Loucy (cell line): ENCODE measurements at regions not wholly inside any gene's neighbourhood (a gene's known extent, or its start where the extent isn't known, plus 50 kb on each side); places are given as distances from the start of the nearest gene placed in this dataset.

Source experiments
- H2AFZ ChIP-seq: fragments of 200-600 bp; sonication (generic); 2 replicates; pipeline ENCODE4 v1.6.0; 2016; ENCODE audit warnings: antibody characterized with exemption, mild to moderate bottlenecking, low read length, moderate library complexity
- H3F3A ChIP-seq: fragments of 200-600 bp; 2 replicates; pipeline ENCODE4 v1.6.0; 2016; ENCODE audit warnings: antibody characterized with exemption, low read depth, mild to moderate bottlenecking
- H3K27me3 ChIP-seq: fragments of 200-600 bp; sonication (generic); 2 replicates; pipeline ENCODE4 v1.6.1; 2014; ENCODE audit warnings: low read length, mild to moderate bottlenecking; ENCODE audit not compliant: insufficient read depth, poor library complexity, severe bottlenecking
- H3K36me3 ChIP-seq: fragments of 200-600 bp; sonication (generic); 2 replicates; pipeline ENCODE4 v1.6.1; 2016; ENCODE audit warnings: low read length; ENCODE audit not compliant: insufficient read depth
- H3K4me1 ChIP-seq: fragments of 200-600 bp; sonication (generic); 2 replicates; pipeline ENCODE4 v1.5.1; 2014; ENCODE audit warnings: low read length, mild to moderate bottlenecking; ENCODE audit not compliant: insufficient read depth, poor library complexity, severe bottlenecking
- H3K4me2 ChIP-seq: fragments of 200-600 bp; sonication (generic); 2 replicates; pipeline ENCODE4 v1.6.0; 2014; ENCODE audit warnings: antibody characterized with exemption, low read length, low read depth, mild to moderate bottlenecking; ENCODE audit not compliant: poor library complexity, severe bottlenecking
- H3K4me3 ChIP-seq: fragments of 200-600 bp; sonication (generic); 2 replicates; pipeline ENCODE4 v1.5.1; 2014; ENCODE audit warnings: low read length, mild to moderate bottlenecking, mixed read lengths; ENCODE audit not compliant: poor library complexity, severe bottlenecking
- H3K79me2 ChIP-seq: fragments of 200-600 bp; sonication (generic); 2 replicates; pipeline ENCODE4 v1.6.1; 2014; ENCODE audit warnings: low read length; ENCODE audit not compliant: insufficient read depth
- H3K9ac ChIP-seq: fragments of 200-600 bp; sonication (generic); 2 replicates; pipeline ENCODE4 v1.6.0; 2014; ENCODE audit warnings: mild to moderate bottlenecking, low read depth, low read length, moderate library complexity; ENCODE audit not compliant: poor library complexity, severe bottlenecking
- H3K9me2 ChIP-seq: fragments of 200-600 bp; sonication (generic); replicated peaks from 2 replicates; pipeline ENCODE4 v1.6.1; 2016; ENCODE audit warnings: low read depth, low read length, mixed read lengths
- H3K9me3 ChIP-seq: fragments of 200-600 bp; sonication (generic); 2 replicates; pipeline ENCODE4 v1.6.1; 2014; ENCODE audit warnings: mild to moderate bottlenecking, antibody characterized with exemption, low read length, low read depth; ENCODE audit not compliant: insufficient read depth
- H4K20me1 ChIP-seq: fragments of 200-600 bp; sonication (generic); 2 replicates; pipeline ENCODE4 v1.6.0; 2014; ENCODE audit warnings: antibody characterized with exemption, low read length, mild to moderate bottlenecking; ENCODE audit not compliant: insufficient read depth, poor library complexity, severe bottlenecking
- EZH2phosphoT487 ChIP-seq: fragments of 200-600 bp; IDR thresholded peaks from 2 replicates; pipeline ENCODE4 v1.6.1; 2018; ENCODE audit warnings: antibody characterized with exemption, mild to moderate bottlenecking, moderate library complexity, borderline replicate concordance
- TF ChIP-seq, protein P1 (sequence below): fragments of 200-600 bp; sonication (generic); conservative IDR thresholded peaks from 2 replicates; pipeline ENCODE4 v1.5.1; 2014; ENCODE audit warnings: mild to moderate bottlenecking, antibody characterized with exemption, low read length

DNA sequence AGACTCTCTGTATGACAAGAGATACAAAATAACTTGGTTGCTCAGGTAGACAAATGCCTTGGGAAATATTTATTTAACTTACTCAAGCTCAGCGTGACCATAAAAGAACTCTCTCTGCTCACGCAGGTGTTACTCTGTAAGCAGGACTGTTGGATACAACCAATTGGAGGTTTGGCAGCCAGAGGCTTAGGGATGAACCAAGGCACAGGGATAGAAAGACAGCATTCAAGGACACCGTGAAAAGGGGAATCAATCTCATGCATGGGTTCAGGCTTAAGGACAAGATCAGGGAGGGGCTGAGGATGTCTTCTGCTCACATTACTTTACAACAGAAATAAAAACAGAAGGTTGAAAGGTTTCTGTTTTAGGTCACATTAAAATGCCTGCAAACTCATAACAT is 389.0 kb upstream of the BRINP1 start:
- H3K79me2 ChIP-seq: no peaks in the 10 kb centered on the region
- no peaks in the 10 kb centered on the region for H3K9me2 ChIP-seq
- no peaks in the 10 kb centered on the region for H3F3A ChIP-seq
- H3K9ac ChIP-seq: no peak overlapping the region
- H3K4me3 ChIP-seq: no peak overlapping the region
- no peaks in the 10 kb centered on the region for H4K20me1 ChIP-seq
- no peaks in the 10 kb centered on the region for H3K9me3 ChIP-seq
- H3K4me2 ChIP-seq: no peak overlapping the region
- no peaks in the 10 kb centered on the region for H3K27me3 ChIP-seq
- H3K4me1 ChIP-seq: no peaks in the 10 kb centered on the region
- no peak overlapping the region for H2AFZ ChIP-seq
- H3K36me3 ChIP-seq: no peaks in the 10 kb centered on the region
- TF ChIP-seq, protein P1, sequence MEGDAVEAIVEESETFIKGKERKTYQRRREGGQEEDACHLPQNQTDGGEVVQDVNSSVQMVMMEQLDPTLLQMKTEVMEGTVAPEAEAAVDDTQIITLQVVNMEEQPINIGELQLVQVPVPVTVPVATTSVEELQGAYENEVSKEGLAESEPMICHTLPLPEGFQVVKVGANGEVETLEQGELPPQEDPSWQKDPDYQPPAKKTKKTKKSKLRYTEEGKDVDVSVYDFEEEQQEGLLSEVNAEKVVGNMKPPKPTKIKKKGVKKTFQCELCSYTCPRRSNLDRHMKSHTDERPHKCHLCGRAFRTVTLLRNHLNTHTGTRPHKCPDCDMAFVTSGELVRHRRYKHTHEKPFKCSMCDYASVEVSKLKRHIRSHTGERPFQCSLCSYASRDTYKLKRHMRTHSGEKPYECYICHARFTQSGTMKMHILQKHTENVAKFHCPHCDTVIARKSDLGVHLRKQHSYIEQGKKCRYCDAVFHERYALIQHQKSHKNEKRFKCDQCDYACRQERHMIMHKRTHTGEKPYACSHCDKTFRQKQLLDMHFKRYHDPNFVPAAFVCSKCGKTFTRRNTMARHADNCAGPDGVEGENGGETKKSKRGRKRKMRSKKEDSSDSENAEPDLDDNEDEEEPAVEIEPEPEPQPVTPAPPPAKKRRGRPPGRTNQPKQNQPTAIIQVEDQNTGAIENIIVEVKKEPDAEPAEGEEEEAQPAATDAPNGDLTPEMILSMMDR: no peak
- no peak for TF ChIP-seq EZH2phosphoT487

GRCh38 chr9:119739476-119739875 is 370.2 kb upstream of the BRINP1 start:
- H3K9me3 ChIP-seq: no peaks in the 10 kb centered on the region

GRCh38 chr9:119736491-119737454 is 367.5 kb upstream of the BRINP1 start:
- Histone ChIP-seq H3K36me3 (no peaks in the 10 kb centered on the region), H3K4me2 (no peak overlapping the region), H3K79me2 (no peaks in the 10 kb centered on the region), H3K9me2 (no peaks in the 10 kb centered on the region), H3K27me3 (no peaks in the 10 kb centered on the region), H3K4me3 (no peak overlapping the region), H3K9me3 (no peaks in the 10 kb centered on the region), H3K9ac (no peak overlapping the region), H4K20me1 (no peaks in the 10 kb centered on the region), H2AFZ (no peak overlapping the region), H3F3A (no peaks in the 10 kb centered on the region), H3K4me1 (no peaks in the 10 kb centered on the region)
- no peak for TF ChIP-seq EZH2phosphoT487
- TF ChIP-seq, protein P1: no peak

More at GRCh38 chr9:119739476-119739875, 370.2 kb upstream of the BRINP1 start:
- no peak for TF ChIP-seq EZH2phosphoT487
- TF ChIP-seq, protein P1: no peak
- H3K9ac ChIP-seq: no peak overlapping the region
- H3F3A ChIP-seq: no peaks in the 10 kb centered on the region
- no peaks in the 10 kb centered on the region for H3K27me3 ChIP-seq
- H3K4me2 ChIP-seq: no peak overlapping the region
- no peaks in the 10 kb centered on the region for H3K36me3 ChIP-seq
- no peak overlapping the region for H3K4me3 ChIP-seq
- no peaks in the 10 kb centered on the region for H4K20me1 ChIP-seq
- no peaks in the 10 kb centered on the region for H3K4me1 ChIP-seq
- H2AFZ ChIP-seq: no peak overlapping the region
- no peaks in the 10 kb centered on the region for H3K79me2 ChIP-seq
- H3K9me2 ChIP-seq: no peaks in the 10 kb centered on the region
